Stimulated activated naive CD4-positive, alpha-beta T cell (primary cell): ENCODE measurements at regions not wholly inside any gene's neighbourhood (a gene's known extent, or its start where the extent isn't known, plus 50 kb on each side); places are given as distances from the start of the nearest gene placed in this dataset.

ENCODE experiments used
- DNase-seq, 6 experiments: peaks; one replicate each; lab custom pipeline; 2025; lab: John Stamatoyannopoulos, UW

DNA sequence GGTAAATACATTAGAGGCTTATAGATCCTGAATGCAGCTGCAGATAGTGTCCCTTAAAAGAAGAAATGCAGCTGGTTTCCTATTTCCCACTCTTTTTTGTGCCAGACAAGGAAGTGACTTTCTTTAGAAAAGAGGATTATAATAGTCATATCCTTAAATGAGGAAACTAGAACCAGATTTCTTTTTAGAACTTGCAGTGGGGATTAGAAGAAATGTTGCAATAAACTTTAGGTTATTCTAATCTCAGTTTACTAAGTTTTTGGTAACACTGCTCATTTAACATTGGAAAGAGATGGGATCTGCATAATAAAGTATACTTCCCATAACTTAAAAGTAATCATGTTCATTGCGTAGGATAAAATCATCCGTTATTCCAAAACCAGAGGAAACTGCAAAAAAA is 101.9 kb downstream of the SLIT2 start:
- DNase-seq: no peak

DNA sequence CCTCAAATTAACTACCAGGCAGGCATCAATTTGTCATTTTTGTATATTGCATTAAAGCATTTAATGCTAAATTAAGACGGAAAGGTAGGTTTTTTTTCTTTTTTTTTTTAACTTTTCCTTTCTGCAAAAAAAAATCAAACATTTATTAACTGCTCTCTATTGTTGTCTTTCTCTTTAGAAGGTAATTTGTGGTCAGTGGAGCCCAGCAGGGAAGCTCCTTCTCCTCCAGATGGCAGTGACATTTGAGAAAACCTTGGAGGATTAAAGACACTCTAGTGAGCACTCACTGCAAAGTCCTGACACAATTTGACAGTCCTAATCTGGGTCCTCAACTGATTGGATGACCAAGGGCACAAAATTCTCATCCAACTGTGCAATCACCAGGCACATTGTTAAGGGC is 102.4 kb downstream of the SLIT2 start:
- no peak for DNase-seq

- no peak for DNase-seq
Measured at GRCh38 chr4:20356565-20356964, 104.9 kb downstream of the SLIT2 start.

GRCh38 chr4:20358110-20358509 is 106.4 kb downstream of the SLIT2 start:
- no peak for DNase-seq

GRCh38 chr4:20359692-20360091 is 108.0 kb downstream of the SLIT2 start:
- DNase-seq: no peak

DNA sequence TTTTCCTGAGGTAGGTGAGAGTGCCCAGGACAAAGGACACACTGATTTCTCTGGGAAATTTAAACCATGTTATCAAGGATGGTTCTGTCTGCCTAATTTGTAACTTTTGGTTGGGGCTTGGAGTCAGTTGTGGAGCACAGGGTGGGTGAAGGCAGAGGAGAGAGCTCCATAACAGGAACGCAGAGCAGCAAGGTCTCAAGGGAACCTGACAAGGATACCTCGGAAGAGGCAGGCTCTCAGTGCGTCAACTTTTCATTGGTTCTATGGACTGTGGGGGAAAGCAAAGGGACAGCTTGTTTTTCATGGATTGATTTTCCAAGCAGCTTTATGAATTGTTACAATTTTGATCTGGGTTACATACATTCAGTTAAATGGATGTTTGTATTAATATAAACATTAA is 110.4 kb downstream of the SLIT2 start:
- no peak for DNase-seq

- DNase-seq: no peak
Measured at GRCh38 chr4:20364969-20365368, 113.3 kb downstream of the SLIT2 start.

DNA sequence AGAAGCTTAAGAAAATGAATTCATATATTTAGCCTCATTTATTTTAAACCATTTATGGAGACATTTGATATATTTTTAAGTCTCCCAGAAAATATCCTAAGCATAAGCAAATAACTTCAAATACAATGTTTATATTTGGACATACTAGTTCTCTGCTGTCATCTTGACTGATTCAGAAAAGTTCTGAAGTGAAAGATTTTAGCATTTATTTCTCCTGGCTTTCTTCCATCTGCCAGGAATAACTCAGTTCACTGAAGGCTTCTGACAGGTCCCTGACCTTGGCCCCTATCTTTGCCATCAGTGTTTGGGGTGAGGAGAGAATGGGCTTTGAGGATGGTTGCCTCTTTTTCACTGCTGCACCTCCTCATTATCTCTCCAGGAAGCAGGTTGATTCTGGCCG is 115.7 kb downstream of the SLIT2 start:
- no peak for DNase-seq

DNA sequence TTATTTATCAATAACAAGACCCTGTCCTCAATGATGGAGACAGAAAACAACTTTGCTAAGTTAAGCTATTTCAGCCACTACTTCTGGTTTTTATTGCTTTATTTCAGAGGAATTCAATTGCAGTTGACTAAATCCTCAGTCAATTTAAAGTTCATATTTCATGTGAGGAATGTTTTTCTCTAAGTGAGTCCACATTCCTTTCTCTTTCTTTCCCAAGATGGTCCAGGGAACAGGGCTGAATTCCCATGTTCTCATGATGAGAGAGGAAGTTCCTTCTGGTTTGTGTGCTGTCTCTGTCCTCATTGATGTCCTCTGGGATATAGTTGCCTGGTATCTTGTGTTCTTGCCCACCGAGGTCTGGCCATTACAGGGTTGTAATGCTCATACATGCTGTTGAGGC is 117.2 kb downstream of the SLIT2 start:
- no peak for DNase-seq

- no peak for DNase-seq
Measured at GRCh38 chr4:20370274-20370673, 118.6 kb downstream of the SLIT2 start.

- no peak for DNase-seq
Measured at GRCh38 chr4:20376070-20376469, 124.4 kb downstream of the SLIT2 start.

GRCh38 chr4:20378181-20378580 is 126.5 kb downstream of the SLIT2 start:
- no peak for DNase-seq

DNA sequence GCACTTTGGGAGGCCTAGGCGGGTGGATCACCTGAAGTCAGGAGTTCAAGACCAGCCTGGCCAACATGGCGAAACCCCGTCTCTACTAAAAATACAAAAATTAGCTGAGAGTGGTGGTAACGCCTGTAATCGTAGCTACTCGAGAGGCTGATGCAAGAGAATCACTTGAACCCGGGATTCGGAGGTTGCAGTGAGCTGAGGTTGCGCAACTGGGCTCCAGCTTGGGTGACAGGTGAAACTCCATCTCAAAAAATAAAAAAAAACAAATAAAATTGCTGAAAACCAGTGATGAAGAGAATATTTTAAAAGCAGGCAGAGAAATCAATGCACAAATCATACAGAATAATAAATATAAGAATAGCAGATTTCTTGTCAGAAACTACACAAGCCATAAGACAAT is 129.3 kb downstream of the SLIT2 start:
- no peak for DNase-seq

- no peak for DNase-seq
Measured at GRCh38 chr4:20383283-20383682, 131.6 kb downstream of the SLIT2 start.

GRCh38 chr4:20383969-20384368 is 132.3 kb downstream of the SLIT2 start:
- DNase-seq: no peak

- no peak for DNase-seq
Measured at GRCh38 chr4:20384456-20384855, 132.8 kb downstream of the SLIT2 start.

DNA sequence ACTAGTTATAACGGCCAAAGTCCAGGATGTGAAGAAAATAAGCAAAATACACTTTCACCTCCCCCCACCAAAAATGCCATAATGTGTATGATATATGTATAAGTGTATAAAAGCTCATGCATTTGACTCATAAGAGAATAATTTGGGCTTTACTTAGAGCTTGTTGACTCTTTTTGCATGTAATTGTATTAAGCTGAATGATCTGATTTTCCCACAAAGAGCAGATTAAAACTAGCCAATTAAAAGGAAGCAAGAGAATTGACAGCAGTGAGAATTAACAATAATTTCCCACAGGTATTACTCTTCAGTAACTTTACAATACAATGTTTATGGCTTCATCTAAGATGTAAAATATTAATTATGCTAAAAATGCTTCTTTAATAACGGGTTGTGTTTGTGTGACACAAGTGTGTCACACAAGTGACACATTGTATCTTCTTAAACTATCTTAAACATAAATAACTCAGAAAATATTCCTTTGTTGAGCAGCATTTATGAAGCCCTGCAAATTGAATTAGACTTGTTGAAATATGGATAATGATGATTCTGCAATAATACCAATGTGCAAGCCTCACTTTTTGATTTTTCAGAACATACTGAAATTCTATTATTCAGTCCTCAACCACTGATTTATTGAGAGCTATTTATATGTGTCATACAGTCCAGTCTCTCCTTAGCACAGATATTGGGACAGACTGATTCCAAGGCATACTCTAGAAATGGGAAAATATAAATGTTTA is 134.5 kb downstream of the SLIT2 start:
- no peak for DNase-seq

DNA sequence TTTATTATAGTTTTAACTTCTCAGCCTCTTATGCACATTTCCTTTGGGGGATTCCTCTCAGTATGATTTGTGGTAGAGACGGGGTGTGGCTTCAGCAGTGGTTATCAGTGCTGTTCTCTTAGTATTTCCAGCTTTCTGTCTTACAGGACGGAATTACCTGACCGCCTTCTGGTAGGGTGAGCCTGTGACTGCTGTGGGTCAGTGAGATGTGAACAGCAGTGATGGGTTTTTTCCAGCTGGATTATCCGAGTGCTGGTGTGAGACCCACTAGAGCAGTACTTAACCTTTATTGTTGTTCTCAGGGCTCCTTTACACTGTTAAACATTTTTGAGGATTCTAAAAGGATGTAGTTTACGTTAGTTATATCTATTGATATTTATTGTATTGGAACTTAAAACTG is 135.2 kb downstream of the SLIT2 start:
- no peak for DNase-seq

GRCh38 chr4:20391198-20391597 is 139.5 kb downstream of the SLIT2 start:
- no peak for DNase-seq

- DNase-seq: no peak
Measured at GRCh38 chr4:20391912-20392311, 140.2 kb downstream of the SLIT2 start.

DNA sequence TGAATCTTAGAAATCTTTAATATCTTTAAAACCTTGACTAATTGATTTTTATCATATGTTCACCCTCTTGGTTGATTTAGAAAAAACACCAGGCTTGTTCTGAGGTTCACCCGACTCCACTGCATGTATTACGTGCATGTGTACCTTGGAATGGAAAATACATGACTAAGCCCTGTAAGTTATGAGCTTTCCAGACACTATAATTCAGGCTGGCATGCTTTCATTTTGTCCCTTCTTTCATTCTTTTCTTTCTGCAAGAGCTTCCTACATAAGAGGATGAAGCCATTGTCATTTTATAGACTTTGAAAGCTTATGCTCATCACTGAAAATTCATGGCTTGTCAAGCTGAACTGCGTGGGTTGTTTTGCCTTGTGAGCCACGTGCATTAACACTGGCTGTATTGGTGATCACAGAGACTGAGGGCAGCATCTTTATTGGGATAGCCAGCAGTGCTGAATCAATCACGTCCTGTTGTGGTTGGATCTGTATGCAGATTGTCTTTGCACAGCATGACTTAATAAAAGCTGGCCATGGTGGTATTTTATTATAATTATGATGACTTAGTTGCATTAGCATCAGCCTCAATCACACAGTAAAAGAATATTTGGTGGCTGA is 141.9 kb downstream of the SLIT2 start:
- DNase-seq: no peak

- no peak for DNase-seq
Measured at GRCh38 chr4:20394512-20394911, 142.8 kb downstream of the SLIT2 start.

GRCh38 chr4:20395160-20395773 is 143.6 kb downstream of the SLIT2 start:
- no peak for DNase-seq

DNA sequence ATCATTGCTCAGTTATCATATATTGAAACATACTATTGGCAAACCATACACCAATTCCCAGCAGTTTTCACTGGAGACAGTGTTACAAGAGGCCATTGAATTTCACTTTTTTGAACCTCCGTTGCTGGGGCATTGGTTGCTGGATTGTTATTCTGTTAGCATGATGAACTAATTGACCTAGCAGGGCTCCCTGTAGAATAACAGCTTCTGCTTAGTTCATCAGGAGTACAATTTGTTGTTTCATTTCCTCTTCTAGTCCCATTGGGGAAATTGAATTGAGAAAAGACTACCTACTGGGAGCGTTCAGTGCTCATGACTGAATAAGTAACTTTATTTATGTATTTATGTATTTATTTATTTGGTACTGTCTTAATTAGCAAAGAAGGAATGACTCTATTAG is 151.6 kb downstream of the SLIT2 start:
- no peak for DNase-seq
